Osteoblast (primary cell): ENCODE measurements at regions not wholly inside any gene's neighbourhood (a gene's known extent, or its start where the extent isn't known, plus 50 kb on each side); places are given as distances from the start of the nearest gene placed in this dataset.
"Not testable (repeated sequence)": the region's sequence is repeated elsewhere in the genome, so short reads cannot be mapped to it uniquely, and the experiment has no call there.

ENCODE experiments used
- DNase-seq: peaks from one replicate; pipeline ENCODE4 v3.0.0; 2011; ENCODE audit warnings: low spot score, mixed read lengths; ENCODE audit not compliant: insufficient read length; ENCODE audit errors: missing footprints
- H2AFZ ChIP-seq: 2 replicates; pipeline ENCODE4 v1.6.0; 2011; ENCODE audit warnings: mild to moderate bottlenecking, low read length
- H3K27ac ChIP-seq: 2 replicates; pipeline ENCODE4 v1.5.1; 2011; ENCODE audit warnings: mild to moderate bottlenecking, low read depth, low read length, moderate library complexity
- H3K27me3 ChIP-seq: 2 replicates; pipeline ENCODE4 v1.6.0; 2012; ENCODE audit warnings: mild to moderate bottlenecking, control low read depth, inconsistent platforms, low read length, moderate library complexity; ENCODE audit not compliant: insufficient read depth
- H3K36me3 ChIP-seq: 2 replicates; pipeline ENCODE4 v1.5.1; 2011; ENCODE audit warnings: mild to moderate bottlenecking, low read length, control low read depth, moderate library complexity; ENCODE audit not compliant: insufficient read depth
- H3K4me1 ChIP-seq: 2 replicates; pipeline ENCODE4 v1.5.1; 2011; ENCODE audit warnings: mild to moderate bottlenecking, low read length, control low read depth, moderate library complexity; ENCODE audit not compliant: insufficient read depth
- H3K4me2 ChIP-seq: 2 replicates; pipeline ENCODE4 v1.6.0; 2011; ENCODE audit warnings: mild to moderate bottlenecking, low read length; ENCODE audit not compliant: insufficient read depth
- H3K4me3 ChIP-seq: fragments of 200-600 bp; sonication (generic); 3 replicates; pipeline ENCODE4 v1.5.1; 2012; ENCODE audit warnings: mild to moderate bottlenecking, low read length, inconsistent platforms; ENCODE audit not compliant: insufficient read depth
- H3K79me2 ChIP-seq: 2 replicates; pipeline ENCODE4 v1.6.0; 2012; ENCODE audit warnings: mild to moderate bottlenecking, low read length, control low read depth, inconsistent platforms; ENCODE audit not compliant: insufficient read depth
- H3K9me3 ChIP-seq: 2 replicates; pipeline ENCODE4 v1.5.1; 2011; ENCODE audit warnings: low read depth, low read length, control low read depth
- H4K20me1 ChIP-seq: 2 replicates; pipeline ENCODE4 v1.6.0; 2012; ENCODE audit warnings: mild to moderate bottlenecking, low read length, control low read depth; ENCODE audit not compliant: insufficient read depth
- CTCF ChIP-seq: IDR thresholded peaks from 2 replicates; pipeline ENCODE4 v1.5.1; 2011; ENCODE audit warnings: mild to moderate bottlenecking, low read depth, low read length, moderate library complexity; ENCODE audit errors: extremely low read depth

DNA sequence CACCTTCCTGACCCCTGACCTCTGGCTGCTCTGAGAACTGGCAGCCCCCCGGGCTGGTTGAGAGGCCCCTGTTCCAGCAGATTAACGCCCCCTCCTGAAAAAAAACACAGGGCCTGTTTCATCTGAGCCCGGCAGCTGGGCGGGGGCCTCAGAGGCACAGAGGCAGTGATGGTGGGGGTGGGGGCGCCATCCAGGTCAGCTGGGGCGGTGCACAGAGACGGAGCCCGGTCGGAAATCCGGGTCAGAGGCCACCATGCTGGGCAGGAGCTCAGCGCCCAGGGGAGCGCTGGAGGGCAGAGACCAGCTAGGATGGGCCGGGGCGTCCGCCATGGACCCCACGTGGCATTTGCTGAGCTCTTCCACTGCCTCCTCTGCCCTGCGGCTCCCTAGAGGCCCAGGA, 68.0 kb downstream of the UNCX start:
- Histone ChIP-seq H3K27me3 (peaks cover 14% of the 10 kb centered on the region), H3K9me3 (no peaks in the 10 kb centered on the region)

GRCh38 chr7:1301054-1301881, 68.6 kb downstream of the UNCX start:
- Histone ChIP-seq H3K79me2 (no peaks in the 10 kb centered on the region), H2AFZ (no peak overlapping the region), H3K27me3 (peaks cover 9% of the 10 kb centered on the region), H3K36me3 (no peaks in the 10 kb centered on the region), H3K27ac (no peak overlapping the region), H4K20me1 (no peaks in the 10 kb centered on the region), H3K9me3 (no peaks in the 10 kb centered on the region), H3K4me2 (no peak overlapping the region), H3K4me3 (no peak overlapping the region), H3K4me1 (no peaks in the 10 kb centered on the region)
- DNase-seq: no peak
- TF ChIP-seq CTCF: no peak

More for the DNA sequence above, 68.0 kb downstream of the UNCX start:
- Histone ChIP-seq H3K27ac (no peak overlapping the region), H3K4me3 (no peak overlapping the region), H4K20me1 (no peaks in the 10 kb centered on the region), H3K36me3 (no peaks in the 10 kb centered on the region), H3K4me2 (no peak overlapping the region), H2AFZ (no peak overlapping the region), H3K4me1 (no peaks in the 10 kb centered on the region), H3K79me2 (no peaks in the 10 kb centered on the region)
- DNase-seq: no peak
- TF ChIP-seq CTCF: no peak

- no peaks in the 10 kb centered on the region for H3K36me3 ChIP-seq
- DNase-seq: no peak
- H4K20me1 ChIP-seq: no peaks in the 10 kb centered on the region
- H2AFZ ChIP-seq: no peak overlapping the region
- no peak overlapping the region for H3K4me2 ChIP-seq
- H3K27ac ChIP-seq: no peak overlapping the region
- no peak for TF ChIP-seq CTCF
- H3K9me3 ChIP-seq: no peaks in the 10 kb centered on the region
- peaks cover 8% of the 10 kb centered on the region for H3K27me3 ChIP-seq
- H3K79me2 ChIP-seq: no peaks in the 10 kb centered on the region
- H3K4me3 ChIP-seq: no peak overlapping the region
- no peaks in the 10 kb centered on the region for H3K4me1 ChIP-seq
These were observed 69.2 kb downstream of the UNCX start for GRCh38 chr7:1301882-1302251.

- H2AFZ ChIP-seq: peak overlapping the region; percentile 20
- no peaks in the 10 kb centered on the region for H3K9me3 ChIP-seq
- no peak overlapping the region for H3K27ac ChIP-seq
- no peaks in the 10 kb centered on the region for H4K20me1 ChIP-seq
- H3K4me3 ChIP-seq: no peak overlapping the region
- no peaks in the 10 kb centered on the region for H3K36me3 ChIP-seq
- no peak overlapping the region for H3K4me2 ChIP-seq
- TF ChIP-seq CTCF: no peak
- DNase-seq: no peak
- H3K27me3 ChIP-seq: peaks cover 3% of the 10 kb centered on the region
- H3K79me2 ChIP-seq: no peaks in the 10 kb centered on the region
- no peaks in the 10 kb centered on the region for H3K4me1 ChIP-seq
These were observed 70.3 kb downstream of the UNCX start for GRCh38 chr7:1302936-1303335.

GRCh38 chr7:1304011-1304410, 71.3 kb downstream of the UNCX start:
- not testable (repeated sequence) for H3K9me3 ChIP-seq

More at GRCh38 chr7:1304011-1304410, 71.3 kb downstream of the UNCX start:
- H3K27me3 ChIP-seq, H2AFZ ChIP-seq, H3K4me2 ChIP-seq, H3K36me3 ChIP-seq, H3K79me2 ChIP-seq, H3K4me3 ChIP-seq, H3K27ac ChIP-seq, DNase-seq, H4K20me1 ChIP-seq, H3K4me1 ChIP-seq: not testable (repeated sequence)
